IMR-90 (cell line): ENCODE measurements at regions not wholly inside any gene's neighbourhood (a gene's known extent, or its start where the extent isn't known, plus 50 kb on each side); places are given as distances from the start of the nearest gene placed in this dataset.
A peak's percentile ranks its signal among the peaks of the same experiment; 100 is the strongest.

Source experiments
- ATAC-seq: fragments of 200-7000 bp; cut with Tn5 transposase; 2 replicates; pipeline ENCODE4 v1.9.1; 2020; ENCODE audit warnings: low read depth, mild to moderate bottlenecking, moderate library complexity
- BruUV-seq: library from RNA; stranded (reverse); fragments of 400-500 nt; replicated peaks from 2 replicates; lab custom pipeline; 2021; lab: Mats Ljungman, UMichigan
- CTCF ChIA-PET: fragments of 300-600 bp; formaldehyde crosslinking; extraction: SDS; loops from one replicate; lab custom pipeline; 2021; ENCODE audit warnings: antibody characterized with exemption; lab: Yijun Ruan, JAX
- POLR2A ChIA-PET: fragments of 300-600 bp; sonication (Branson Sonifier 250); formaldehyde crosslinking; loops from one replicate; lab custom pipeline; 2022; ENCODE audit warnings: antibody characterized with exemption; ENCODE audit not compliant: unreplicated experiment; lab: Charles Lee
- DNase-seq: peaks from one replicate; pipeline ENCODE4 v3.0.0; 2013
- H2AFZ ChIP-seq: replicated peaks from 2 replicates; pipeline ENCODE3; 2013; ENCODE audit warnings: low read length, mild to moderate bottlenecking; ENCODE audit not compliant: poor library complexity
- H2AK5ac ChIP-seq: 2 replicates; pipeline ENCODE4 v1.6.1; 2013; ENCODE audit warnings: low read depth, low read length, inconsistent platforms
- H2AK9ac ChIP-seq: replicated peaks from 2 replicates; pipeline ENCODE3; 2013; ENCODE audit warnings: mild to moderate bottlenecking, low read depth, low read length, moderate library complexity; ENCODE audit not compliant: poor library complexity
- H2BK120ac ChIP-seq: 2 replicates; pipeline ENCODE4 v1.6.1; 2013; ENCODE audit warnings: low read depth, low read length, inconsistent platforms
- H2BK15ac ChIP-seq: 3 replicates; pipeline ENCODE4 v1.6.1; 2013; ENCODE audit warnings: low read depth, low read length, inconsistent platforms
- H2BK20ac ChIP-seq: 2 replicates; pipeline ENCODE4 v1.6.1; 2013; ENCODE audit warnings: low read depth, mild to moderate bottlenecking, inconsistent platforms, low read length, moderate library complexity
- H2BK5ac ChIP-seq: 2 replicates; pipeline ENCODE4 v1.6.1; 2013; ENCODE audit warnings: mild to moderate bottlenecking, low read depth, low read length, inconsistent platforms; ENCODE audit not compliant: poor library complexity, severe bottlenecking
- H3K14ac ChIP-seq: replicated peaks from 2 replicates; pipeline ENCODE4 v1.6.1; 2013; ENCODE audit warnings: low read depth, low read length, inconsistent platforms
- H3K18ac ChIP-seq: 2 replicates; pipeline ENCODE4 v1.6.1; 2013; ENCODE audit warnings: low read depth, low read length, control low read depth
- H3K23ac ChIP-seq: 2 replicates; pipeline ENCODE4 v1.6.1; 2013; ENCODE audit warnings: low read depth, low read length, inconsistent platforms
- H3K27ac ChIP-seq: 2 replicates; pipeline ENCODE4 v1.5.1; 2013; ENCODE audit warnings: mild to moderate bottlenecking, control low read depth, low read length; ENCODE audit not compliant: insufficient read depth
- H3K27me3 ChIP-seq: 2 replicates; pipeline ENCODE4 v1.6.1; 2013; ENCODE audit warnings: low read length; ENCODE audit not compliant: control insufficient read depth, insufficient read depth
- H3K36me3 ChIP-seq: 2 replicates; pipeline ENCODE4 v1.6.1; 2013; ENCODE audit warnings: low read length, mixed read lengths; ENCODE audit not compliant: control insufficient read depth, insufficient read depth
- H3K4ac ChIP-seq: 2 replicates; pipeline ENCODE4 v1.6.1; 2013; ENCODE audit warnings: low read depth, low read length, inconsistent platforms
- H3K4me1 ChIP-seq: 2 replicates; pipeline ENCODE4 v1.6.1; 2013; ENCODE audit warnings: low read length, mixed read lengths; ENCODE audit not compliant: control insufficient read depth, insufficient read depth
- H3K4me2 ChIP-seq: 2 replicates; pipeline ENCODE4 v1.6.1; 2013; ENCODE audit warnings: low read depth, mild to moderate bottlenecking, control low read depth, low read length, moderate library complexity
- H3K4me3 ChIP-seq: 2 replicates; pipeline ENCODE4 v1.5.1; 2013; ENCODE audit warnings: low read depth, mild to moderate bottlenecking, control low read depth, low read length, moderate library complexity; ENCODE audit not compliant: insufficient read depth
- H3K56ac ChIP-seq: 2 replicates; pipeline ENCODE4 v1.6.1; 2013; ENCODE audit warnings: low read length, inconsistent platforms; ENCODE audit not compliant: insufficient read depth; ENCODE audit errors: extremely low read depth
- H3K79me1 ChIP-seq, 2 experiments: 2 replicates each; pipeline ENCODE4 v1.6.1; 2013; ENCODE audit warnings: low read length in 2 of 2, inconsistent platforms in 1 of 2, low read depth in 1 of 2
- H3K9ac ChIP-seq: 2 replicates; pipeline ENCODE4 v1.6.1; 2013; ENCODE audit warnings: low read depth, low read length, control low read depth
- H3K9me1 ChIP-seq: 2 replicates; pipeline ENCODE4 v1.6.1; 2013; ENCODE audit warnings: low read length, inconsistent platforms; ENCODE audit not compliant: insufficient read depth
- H3K9me3 ChIP-seq: 2 replicates; pipeline ENCODE4 v1.6.1; 2013; ENCODE audit warnings: low read length; ENCODE audit not compliant: control insufficient read depth, insufficient read depth
- H4K20me1 ChIP-seq: 2 replicates; pipeline ENCODE4 v1.6.1; 2013; ENCODE audit warnings: low read length, inconsistent platforms; ENCODE audit not compliant: insufficient read depth
- H4K5ac ChIP-seq: 2 replicates; pipeline ENCODE4 v1.6.1; 2013; ENCODE audit warnings: mild to moderate bottlenecking, low read depth, low read length, control low read depth
- H4K8ac ChIP-seq, 2 experiments: 2 replicates each; pipeline ENCODE4 v1.6.1; 2013; ENCODE audit warnings: low read depth in 2 of 2, low read length in 2 of 2, control low read depth in 1 of 2, inconsistent platforms in 1 of 2
- H4K91ac ChIP-seq: 2 replicates; pipeline ENCODE4 v1.6.1; 2013; ENCODE audit warnings: low read depth, low read length, inconsistent platforms; ENCODE audit not compliant: insufficient read depth
- MXI1 ChIP-seq: IDR thresholded peaks from 2 replicates; pipeline ENCODE4 v1.6.1; 2012; ENCODE audit warnings: low read depth, mild to moderate bottlenecking, low read length, moderate library complexity, borderline replicate concordance
- POLR2A ChIP-seq: IDR thresholded peaks from 2 replicates; pipeline ENCODE4 v1.6.1; 2012; ENCODE audit warnings: mild to moderate bottlenecking, low read depth, low read length
- RAD21 ChIP-seq: IDR thresholded peaks from 2 replicates; pipeline ENCODE4 v1.6.1; 2012; ENCODE audit warnings: low read length, improper control_type of control experiment
- WGBS, 2 experiments: methylation state at CpG; one replicate each; pipeline versions ENCODE4 v1.1.5 to v1.1.7; 2013; ENCODE audit warnings: missing lambda C conversion rate in 2 of 2; ENCODE audit not compliant: insufficient read length in 1 of 2; ENCODE audit errors: extremely low coverage in 2 of 2; 5-methylcytosine and 5-hydroxymethylcytosine counted together
- dilution Hi-C: fragments of 300-500 bp; cut with HindIII; formaldehyde crosslinking; loops from one replicate; pipeline ENCODE4 v1.14.3; 2018; ENCODE audit warnings: low sequenced_read_pairs; ENCODE audit not compliant: unreplicated experiment
- in situ Hi-C: fragments of 300-500 bp; cut with MboI; formaldehyde crosslinking; loops from 3 replicates; pipeline ENCODE4 v1.14.3; 2019; ENCODE audit warnings: low sequenced_read_pairs, inconsistent platforms, mixed read lengths
- intact Hi-C: fragments of 100-400 bp; cut with micrococcal nuclease; formaldehyde crosslinking; loops from 2 replicates; pipeline ENCODE4 v1.10.0; 2022

- peak overlapping the region; percentile 68 for H3K23ac ChIP-seq
- H2AFZ ChIP-seq = peak overlapping the region; percentile 13
- peak overlapping the region; percentile 90 for H2BK5ac ChIP-seq
- intact Hi-C loops (no loop called here), in situ Hi-C loops (no loop called here), dilution Hi-C loops (no loop called here)
- H3K18ac ChIP-seq = peak overlapping the region; percentile 92; the same call in 1 of the 2 replicates
- H3K9ac ChIP-seq = no peak overlapping the region
- ATAC-seq (no peak), DNase-seq (no peak)
- peak overlapping the region; percentile 67 for H4K91ac ChIP-seq
- H4K5ac ChIP-seq = peak overlapping the region; percentile 50; the same call in 1 of the 2 replicates
- no peaks in the 10 kb centered on the region for H3K36me3 ChIP-seq
- no peaks in the 10 kb centered on the region for H3K79me1 ChIP-seq
- H3K9me3 ChIP-seq = no peaks in the 10 kb centered on the region
- H3K27ac ChIP-seq = peak overlapping the region; percentile 5; the same call in 1 of the 2 replicates
- H2BK15ac ChIP-seq = peak overlapping the region; percentile 79; the same call in 2 of the 3 replicates
- peak overlapping the region; percentile 94 for H2BK20ac ChIP-seq
- H3K4ac ChIP-seq = peak overlapping the region; percentile 83
- H4K8ac ChIP-seq = peak overlapping the region in 1 of 2 experiments; percentile 37; a peak in 1 of 4 replicates
- CTCF ChIA-PET = interaction anchor here (1.1 kb wide), 1 partner anchor 91 kb away, joined by 3 read pairs; no protein-coding TSS in a partner anchor
- H4K20me1 ChIP-seq = no peaks in the 10 kb centered on the region
- peak overlapping the region; percentile 59 for H2AK9ac ChIP-seq
- H3K9me1 ChIP-seq = peaks cover 23% of the 10 kb centered on the region
- H3K4me1 ChIP-seq = peaks cover 13% of the 10 kb centered on the region
- no peak for TF ChIP-seq POLR2A
- no peak for TF ChIP-seq RAD21
- TF ChIP-seq MXI1 = no peak
- H3K4me2 ChIP-seq = no peak overlapping the region
- no peaks in the 10 kb centered on the region for H3K27me3 ChIP-seq
- no TSS peak for BruUV-seq
- POLR2A ChIA-PET = interaction anchor here (0.6 kb wide), 1 partner anchor 326 kb away, joined by 13 read pairs; no protein-coding TSS in a partner anchor
- H3K14ac ChIP-seq = peak overlapping the region; percentile 89
- H3K56ac ChIP-seq = no peak overlapping the region; the same call in 1 of the 2 replicates
- WGBS, 2 experiments = 67% methylated on average over 1 of the region's 3 CpGs; no CpG with 5 or more reads in 1 of the 2 experiments
- peak overlapping the region; percentile 89 for H2BK120ac ChIP-seq
- no peak overlapping the region for H3K4me3 ChIP-seq
- H2AK5ac ChIP-seq = peak overlapping the region; percentile 81
Observed at GRCh38 chr2:215751911-215752272, 261.5 kb downstream of the MREG start.
